ENCODE measurements at regions not wholly inside any gene's neighbourhood (a gene's known extent, or its start where the extent isn't known, plus 50 kb on each side); places are given as distances from the start of the nearest gene placed in this dataset.

DNA sequence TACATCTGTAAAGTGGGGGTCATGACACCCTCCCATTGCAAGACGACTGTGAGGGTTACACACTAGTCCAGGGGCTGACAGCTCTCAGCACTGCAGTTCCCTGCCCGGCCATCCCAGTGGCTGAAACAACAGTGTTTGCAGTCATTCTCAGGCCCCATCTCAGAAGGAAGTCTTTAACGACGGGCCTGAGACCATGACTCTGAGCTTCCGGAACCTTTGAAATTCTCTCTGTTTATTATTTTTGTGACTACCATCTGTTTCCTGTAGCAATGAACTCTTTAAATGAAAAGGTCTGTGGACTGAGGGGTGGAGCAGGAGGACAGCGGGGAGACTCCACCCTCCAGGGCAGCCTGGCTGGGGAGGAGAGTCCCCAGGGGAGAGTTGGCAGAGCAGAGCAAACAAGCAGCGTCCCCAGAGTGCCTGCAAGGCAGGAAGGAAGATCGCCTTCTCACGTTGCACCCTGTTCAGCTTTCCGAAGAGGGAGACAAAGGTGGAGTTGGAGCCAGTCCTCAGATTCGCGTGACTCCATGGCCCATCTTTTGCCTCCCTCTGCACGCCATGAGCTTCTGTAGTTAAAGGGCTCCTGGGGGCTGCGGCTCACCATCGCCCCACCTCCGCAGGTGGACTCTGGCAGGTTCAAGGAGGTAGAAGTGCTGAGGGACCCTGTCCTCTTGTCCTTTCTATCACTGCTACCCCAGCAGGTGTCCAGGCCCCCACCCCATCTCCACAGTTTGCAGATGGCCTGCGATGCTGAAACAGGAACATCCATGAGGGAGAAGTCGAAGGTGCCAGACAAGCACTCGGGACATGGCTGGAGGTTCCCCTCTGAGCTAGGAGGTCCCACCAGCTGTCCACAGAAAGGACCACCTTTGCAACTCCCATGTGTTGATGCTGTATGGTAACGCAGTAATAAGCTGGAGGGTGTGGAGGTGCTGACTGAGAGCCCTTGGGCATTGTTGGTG, 525.8 kb upstream of the PROK2 start:
- H3K27me3 Mint-ChIP-seq, result no peaks in the 10 kb centered on the region
- ATAC-seq (peak; percentile 64 to 75), DNase-seq (ENCODE audit: low spot score) (no peak)
- peak overlapping the region; percentile 67 for H3K4me3 Mint-ChIP-seq
- H3K9me3 Mint-ChIP-seq, result no peaks in the 10 kb centered on the region
- H3K4me1 Mint-ChIP-seq (ENCODE audit: low read depth in 2 of 2), result peaks cover 6 to 17% of the 10 kb centered on the region in 2 donors
- no peaks in the 10 kb centered on the region for H3K36me3 Mint-ChIP-seq
- H3K27ac Mint-ChIP-seq, result peak overlapping the region; percentile 78 to 93

DNA sequence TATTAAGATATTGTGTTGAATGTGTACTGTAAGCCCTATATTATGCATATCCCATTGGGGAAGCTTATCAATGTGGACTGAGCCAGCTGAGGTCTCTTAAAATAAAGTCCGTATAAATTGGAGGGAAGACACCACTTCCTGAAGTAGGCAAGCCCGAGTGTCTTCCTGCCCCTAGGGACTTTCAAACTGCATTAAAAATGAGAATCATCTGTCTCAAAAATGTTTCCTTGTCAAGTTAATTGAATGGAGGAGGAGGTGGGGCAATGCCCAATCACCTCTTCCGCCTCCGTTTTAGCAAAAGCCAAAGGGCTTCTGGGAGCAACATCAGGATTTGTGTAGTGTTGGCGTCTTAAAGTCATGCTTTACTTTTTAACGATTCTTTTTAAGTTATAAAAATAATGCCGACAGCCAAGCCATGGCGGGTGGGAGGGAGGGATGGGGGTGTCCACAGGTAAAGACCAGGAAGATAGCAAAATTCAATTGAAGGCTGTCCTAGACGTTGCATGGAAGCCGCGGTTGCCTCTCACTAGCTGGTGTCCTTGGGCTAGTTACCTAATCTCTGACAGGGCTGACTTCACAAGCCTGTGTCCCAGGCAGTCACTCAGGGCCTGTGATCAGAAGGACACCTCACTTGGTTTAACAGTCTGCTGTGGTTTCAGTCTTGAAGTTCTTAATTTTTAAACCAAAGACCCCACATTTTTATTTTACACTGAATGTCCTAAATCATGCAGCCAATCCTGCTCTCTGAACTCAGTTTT, 524.9 kb upstream of the PROK2 start:
- H3K36me3 Mint-ChIP-seq, result no peaks in the 10 kb centered on the region
- H3K4me1 Mint-ChIP-seq (ENCODE audit: low read depth in 2 of 2), result peaks cover 6 to 17% of the 10 kb centered on the region in 2 donors
- ATAC-seq (peak in 1 of 2 donors; percentile 10), DNase-seq (ENCODE audit: low spot score) (no peak)
- H3K4me3 Mint-ChIP-seq, result peak overlapping the region; percentile 67
- H3K27ac Mint-ChIP-seq, result peak overlapping the region; percentile 78 to 93
- H3K27me3 Mint-ChIP-seq, result no peaks in the 10 kb centered on the region
- H3K9me3 Mint-ChIP-seq, result no peaks in the 10 kb centered on the region

DNA sequence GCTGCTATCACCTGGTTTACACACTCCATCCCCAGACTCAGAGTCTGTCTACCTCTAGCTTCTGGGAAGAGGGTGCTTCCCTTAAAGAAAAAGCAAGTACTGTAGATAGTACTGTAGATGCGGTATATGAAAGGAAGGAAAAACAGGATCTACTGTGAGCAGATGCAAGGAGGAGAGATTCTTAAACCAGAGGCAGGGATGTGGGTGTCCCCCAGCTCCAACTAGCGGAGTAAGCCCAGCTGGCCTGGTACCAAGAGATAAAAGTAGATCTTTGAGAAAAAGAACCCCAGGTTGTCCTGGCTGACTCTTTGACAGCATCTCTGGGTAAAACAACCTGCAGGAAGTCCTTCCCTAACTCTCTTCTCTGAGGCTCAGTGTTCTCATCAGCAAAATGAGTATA, 523.7 kb upstream of the PROK2 start:
- Mint-ChIP-seq H3K4me3 (no peak overlapping the region), H3K27ac (peak overlapping the region in 1 of 2 donors; percentile 66), H3K4me1 (ENCODE audit: low read depth in 2 of 2) (peaks cover 6 to 17% of the 10 kb centered on the region in 2 donors), H3K27me3 (peaks cover 0 to 2% of the 10 kb centered on the region in 2 donors), H3K9me3 (no peaks in the 10 kb centered on the region), H3K36me3 (no peaks in the 10 kb centered on the region)
- ATAC-seq, result no peak
- DNase-seq (ENCODE audit: low spot score), result no peak

DNA sequence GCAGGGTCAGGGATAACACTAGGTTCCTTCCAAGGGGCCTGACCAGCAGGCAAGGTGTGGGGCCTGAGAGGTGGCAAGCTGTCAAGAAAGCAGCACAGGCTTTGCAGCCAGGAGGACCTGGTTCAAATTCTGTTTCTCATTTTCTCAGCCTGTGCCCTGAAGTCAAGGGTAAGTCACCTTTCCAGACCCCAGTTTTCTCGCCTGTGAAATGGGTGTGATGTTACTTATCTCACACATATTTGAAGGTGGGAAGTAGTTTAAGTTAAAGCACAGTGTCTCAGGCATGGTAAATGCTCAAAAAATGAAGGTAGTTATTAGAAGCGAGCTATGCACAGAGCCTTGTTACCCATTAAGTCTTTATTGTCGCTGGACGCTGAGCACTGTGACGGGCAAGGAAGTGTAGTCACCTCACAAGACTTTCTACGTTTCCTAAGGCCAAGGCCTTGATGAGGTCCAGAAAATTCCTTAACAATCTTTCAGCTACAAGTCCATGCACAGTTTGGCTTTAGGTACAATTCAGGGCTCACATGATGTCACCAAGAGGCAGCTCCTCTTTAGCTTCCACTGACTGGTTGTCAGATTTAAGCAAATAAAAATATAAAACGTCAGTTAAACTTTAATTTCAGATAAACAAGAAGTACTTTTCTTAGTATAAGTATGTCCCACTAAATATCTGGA, 522.6 kb upstream of the PROK2 start:
- no peak for DNase-seq (ENCODE audit: low spot score)
- peaks cover 0 to 2% of the 10 kb centered on the region in 2 donors for H3K27me3 Mint-ChIP-seq
- peaks cover 6 to 17% of the 10 kb centered on the region in 2 donors for H3K4me1 Mint-ChIP-seq (ENCODE audit: low read depth in 2 of 2)
- H3K27ac Mint-ChIP-seq, result no peak overlapping the region
- no peak overlapping the region for H3K4me3 Mint-ChIP-seq
- H3K36me3 Mint-ChIP-seq, result no peaks in the 10 kb centered on the region
- ATAC-seq, result no peak
- H3K9me3 Mint-ChIP-seq, result no peaks in the 10 kb centered on the region

DNA sequence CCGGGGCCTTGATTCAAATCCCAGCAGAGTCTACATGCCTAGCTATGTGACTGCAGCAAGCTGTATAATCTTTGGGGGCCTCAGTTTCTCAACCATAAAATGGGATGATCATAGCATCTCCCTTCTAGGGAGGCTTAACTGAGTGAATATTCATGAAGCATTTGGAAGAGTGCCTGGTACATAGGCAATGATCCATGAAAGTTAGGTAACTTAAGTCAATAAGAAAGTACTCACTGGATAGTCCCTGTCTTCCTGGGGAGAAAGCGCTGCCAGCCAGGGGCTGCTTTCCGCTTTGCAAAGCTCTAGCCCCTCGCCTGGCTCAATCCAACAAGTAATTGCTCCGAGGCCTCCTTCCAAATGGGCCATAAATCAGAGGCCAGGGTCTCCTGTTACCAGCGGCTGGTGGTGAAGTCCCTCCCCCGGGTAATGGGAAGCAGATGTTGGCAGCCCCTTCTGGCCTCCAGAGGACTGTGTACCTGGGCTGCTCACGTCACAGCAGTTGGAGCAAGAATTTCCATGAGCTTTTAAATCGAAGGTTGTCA, 521.9 kb upstream of the PROK2 start:
- H3K9me3 Mint-ChIP-seq, result no peaks in the 10 kb centered on the region
- H3K27me3 Mint-ChIP-seq, result peaks cover 0 to 2% of the 10 kb centered on the region in 2 donors
- no peak overlapping the region for H3K27ac Mint-ChIP-seq
- H3K36me3 Mint-ChIP-seq, result no peaks in the 10 kb centered on the region
- DNase-seq (ENCODE audit: low spot score) (no peak), ATAC-seq (no peak)
- H3K4me1 Mint-ChIP-seq (ENCODE audit: low read depth in 2 of 2), result peaks cover 6 to 17% of the 10 kb centered on the region in 2 donors
- no peak overlapping the region for H3K4me3 Mint-ChIP-seq

GRCh38 chr3:72303926-72304325, 519.0 kb upstream of the PROK2 start:
- DNase-seq (ENCODE audit: low spot score) (no peak), ATAC-seq (no peak)
- no peaks in the 10 kb centered on the region for H3K36me3 Mint-ChIP-seq
- peaks cover 0 to 9% of the 10 kb centered on the region in 2 donors for H3K27me3 Mint-ChIP-seq
- H3K9me3 Mint-ChIP-seq, result no peaks in the 10 kb centered on the region
- no peak overlapping the region for H3K4me3 Mint-ChIP-seq
- H3K4me1 Mint-ChIP-seq (ENCODE audit: low read depth in 2 of 2), result peaks cover 0 to 5% of the 10 kb centered on the region in 2 donors
- H3K27ac Mint-ChIP-seq, result no peak overlapping the region

GRCh38 chr3:72301779-72302178, 516.8 kb upstream of the PROK2 start:
- H3K27ac Mint-ChIP-seq, result peak overlapping the region in 1 of 2 donors; percentile 28
- no peak overlapping the region for H3K4me3 Mint-ChIP-seq
- peaks cover 0 to 9% of the 10 kb centered on the region in 2 donors for H3K27me3 Mint-ChIP-seq
- no peaks in the 10 kb centered on the region for H3K36me3 Mint-ChIP-seq
- ATAC-seq (no peak), DNase-seq (ENCODE audit: low spot score) (no peak)
- no peaks in the 10 kb centered on the region for H3K9me3 Mint-ChIP-seq
- H3K4me1 Mint-ChIP-seq (ENCODE audit: low read depth in 2 of 2), result no peaks in the 10 kb centered on the region

- H3K36me3 Mint-ChIP-seq, result no peaks in the 10 kb centered on the region
- H3K27me3 Mint-ChIP-seq, result peaks cover 0 to 9% of the 10 kb centered on the region in 2 donors
- peak overlapping the region in 1 of 2 donors; percentile 28 for H3K27ac Mint-ChIP-seq
- DNase-seq (ENCODE audit: low spot score), result no peak
- H3K4me3 Mint-ChIP-seq, result no peak overlapping the region
- no peaks in the 10 kb centered on the region for H3K9me3 Mint-ChIP-seq
- H3K4me1 Mint-ChIP-seq (ENCODE audit: low read depth in 2 of 2), result no peaks in the 10 kb centered on the region
- no peak for ATAC-seq
These were observed 515.7 kb upstream of the PROK2 start for GRCh38 chr3:72300621-72301020.

DNA sequence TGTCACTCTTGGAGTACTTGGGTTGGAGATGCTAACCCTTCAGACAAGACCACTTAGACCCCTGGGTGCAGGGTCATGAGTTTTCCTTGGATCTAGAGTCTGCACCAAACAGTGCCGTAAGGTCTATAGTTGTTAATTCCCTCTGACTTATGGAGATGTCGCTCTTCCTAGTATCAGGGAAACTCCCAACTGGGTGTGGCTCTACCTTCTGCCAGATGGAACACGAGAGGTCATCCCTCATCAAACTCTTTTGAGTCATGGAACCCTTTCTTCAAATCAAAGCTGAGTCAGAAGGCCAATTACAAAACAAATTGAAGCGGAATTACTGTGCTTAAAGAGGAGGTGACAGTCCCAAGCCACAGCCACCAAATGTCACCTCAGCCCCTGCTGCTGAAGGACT, 514.9 kb upstream of the PROK2 start:
- ATAC-seq (no peak), DNase-seq (ENCODE audit: low spot score) (no peak)
- no peak overlapping the region for H3K27ac Mint-ChIP-seq
- no peaks in the 10 kb centered on the region for H3K9me3 Mint-ChIP-seq
- no peaks in the 10 kb centered on the region for H3K4me1 Mint-ChIP-seq (ENCODE audit: low read depth in 2 of 2)
- H3K36me3 Mint-ChIP-seq, result no peaks in the 10 kb centered on the region
- H3K4me3 Mint-ChIP-seq, result no peak overlapping the region
- peaks cover 0 to 9% of the 10 kb centered on the region in 2 donors for H3K27me3 Mint-ChIP-seq

DNA sequence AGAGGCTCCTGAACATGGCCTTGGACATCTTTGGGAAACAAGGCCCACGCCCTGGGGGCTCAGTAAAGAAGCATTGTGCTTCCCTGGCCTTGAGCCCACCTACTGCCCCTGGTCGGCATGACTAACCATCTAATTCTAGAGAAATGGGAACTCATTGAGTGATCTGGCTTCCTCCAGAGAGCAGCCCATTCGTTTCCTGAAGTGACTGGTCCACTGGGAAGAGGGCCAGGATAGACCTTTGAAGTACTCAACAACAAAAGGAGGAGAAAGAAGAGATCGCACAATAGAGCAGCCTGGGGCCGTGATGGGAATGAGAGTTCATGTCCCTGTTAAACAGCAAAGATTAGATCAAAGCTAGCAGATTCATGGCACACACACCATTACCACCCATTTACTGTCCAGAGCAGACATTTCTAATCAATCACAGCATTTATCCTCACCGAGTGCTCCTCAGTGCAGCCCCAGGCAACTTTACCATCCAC, 514.4 kb upstream of the PROK2 start:
- H3K4me3 Mint-ChIP-seq, result no peak overlapping the region
- no peak overlapping the region for H3K27ac Mint-ChIP-seq
- ATAC-seq, result no peak

DNA sequence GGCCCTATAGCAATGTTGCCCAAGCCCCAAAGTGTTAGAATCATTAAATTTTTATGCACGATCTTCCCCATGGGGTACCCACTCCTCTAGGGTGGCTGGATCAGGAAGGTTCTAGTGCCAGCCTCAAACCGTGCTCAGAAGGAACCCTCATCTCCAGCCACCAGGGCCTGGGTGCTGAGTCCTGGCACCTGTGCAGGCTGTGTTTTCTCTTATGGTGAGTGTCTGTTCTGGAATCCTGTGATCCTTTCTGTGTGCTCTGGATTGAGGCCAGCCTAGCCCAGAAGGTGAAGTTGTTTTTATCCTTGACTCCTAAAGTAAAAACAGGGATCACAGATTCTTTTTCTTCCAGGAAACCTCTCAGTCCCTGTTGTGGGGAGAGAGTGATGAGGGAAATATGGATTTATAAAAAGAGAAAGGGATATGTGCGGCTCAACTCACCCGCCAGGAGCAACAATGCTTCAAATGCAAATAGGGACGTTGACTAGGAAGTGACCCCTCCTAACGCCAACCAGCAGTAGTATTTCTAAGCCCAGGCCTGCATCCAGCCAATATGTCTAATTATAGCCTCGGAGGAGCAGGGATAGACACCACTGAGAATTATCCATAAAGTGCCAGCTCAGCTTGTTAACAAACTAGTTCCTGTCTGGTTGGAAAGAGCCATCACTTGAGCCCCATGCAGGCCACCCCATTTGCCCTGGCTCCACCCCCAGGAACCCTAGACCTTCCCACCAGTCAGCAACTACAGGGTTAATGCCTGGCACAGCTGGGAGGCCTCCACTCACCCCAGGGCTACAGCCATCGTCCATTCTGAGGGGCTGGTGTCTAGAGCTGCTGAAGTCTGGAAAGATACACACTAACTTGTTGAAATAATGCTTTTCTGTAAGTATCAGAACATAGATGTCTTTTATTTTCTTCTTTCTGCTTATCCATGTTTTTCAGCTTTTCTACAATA, 513.5 kb upstream of the PROK2 start:
- no peak overlapping the region for H3K27ac Mint-ChIP-seq
- peak; percentile 18 for DNase-seq (ENCODE audit: low spot score)
- H3K27me3 Mint-ChIP-seq, result peaks cover 0 to 7% of the 10 kb centered on the region in 2 donors
- H3K36me3 Mint-ChIP-seq, result no peaks in the 10 kb centered on the region
- no peak overlapping the region for H3K4me3 Mint-ChIP-seq
- H3K4me1 Mint-ChIP-seq (ENCODE audit: low read depth in 2 of 2), result no peaks in the 10 kb centered on the region
- no peak for ATAC-seq
- H3K9me3 Mint-ChIP-seq, result no peaks in the 10 kb centered on the region

More for the DNA sequence above, 514.4 kb upstream of the PROK2 start:
- no peaks in the 10 kb centered on the region for H3K9me3 Mint-ChIP-seq
- H3K4me1 Mint-ChIP-seq (ENCODE audit: low read depth in 2 of 2), result no peaks in the 10 kb centered on the region
- DNase-seq (ENCODE audit: low spot score), result peak; percentile 31
- no peaks in the 10 kb centered on the region for H3K36me3 Mint-ChIP-seq
- peaks cover 0 to 9% of the 10 kb centered on the region in 2 donors for H3K27me3 Mint-ChIP-seq

- Mint-ChIP-seq H3K36me3 (no peaks in the 10 kb centered on the region), H3K4me3 (no peak overlapping the region), H3K9me3 (no peaks in the 10 kb centered on the region), H3K27ac (no peak overlapping the region), H3K4me1 (ENCODE audit: low read depth in 2 of 2) (no peaks in the 10 kb centered on the region), H3K27me3 (peaks cover 0 to 7% of the 10 kb centered on the region in 2 donors)
- ATAC-seq, result no peak
- no peak for DNase-seq (ENCODE audit: low spot score)
These were observed 512.5 kb upstream of the PROK2 start for GRCh38 chr3:72297481-72297880.
